Immature natural killer cell (primary cell): ENCODE measurements at regions not wholly inside any gene's neighbourhood (a gene's known extent, or its start where the extent isn't known, plus 50 kb on each side); places are given as distances from the start of the nearest gene placed in this dataset.

ENCODE experiments used
- DNase-seq, 3 donors: peaks; one replicate each; pipeline ENCODE4 v3.0.0; 2022; ENCODE audit warnings: mixed read lengths in 1 of 3
- H3K27ac Mint-ChIP-seq, 6 donors: one replicate each; pipeline ENCODE4 v1.8.0; 2020; ENCODE audit warnings: mixed read lengths in 6 of 6, mild to moderate bottlenecking in 5 of 6, inconsistent platforms in 4 of 6, moderate library complexity in 3 of 6
- H3K27me3 Mint-ChIP-seq, 3 donors: one replicate each; pipeline ENCODE4 v1.8.0; 2020 to 2021; ENCODE audit warnings: low read depth in 3 of 3, mild to moderate bottlenecking in 3 of 3, mixed read lengths in 3 of 3, moderate library complexity in 3 of 3, inconsistent platforms in 1 of 3
- H3K36me3 Mint-ChIP-seq, 3 donors: one replicate each; pipeline ENCODE4 v1.8.0; 2020; ENCODE audit warnings: mixed read lengths in 3 of 3, inconsistent platforms in 2 of 3, mild to moderate bottlenecking in 2 of 3
- H3K4me1 Mint-ChIP-seq, 2 donors: one replicate each; pipeline ENCODE4 v1.8.0; 2020; ENCODE audit warnings: inconsistent platforms in 2 of 2, mild to moderate bottlenecking in 2 of 2, mixed read lengths in 2 of 2, moderate library complexity in 1 of 2
- H3K4me3 Mint-ChIP-seq, 5 donors: one replicate each; pipeline ENCODE4 v1.8.0; 2020; ENCODE audit warnings: mild to moderate bottlenecking in 5 of 5, mixed read lengths in 5 of 5, inconsistent platforms in 3 of 5, moderate library complexity in 3 of 5
- H3K9me3 Mint-ChIP-seq, 6 donors: one replicate each; pipeline ENCODE4 v1.8.0; 2020; ENCODE audit warnings: mild to moderate bottlenecking in 6 of 6, mixed read lengths in 6 of 6, inconsistent platforms in 4 of 6, moderate library complexity in 3 of 6

- Mint-ChIP-seq H3K9me3 (no peaks in the 10 kb centered on the region), H3K4me3 (no peak overlapping the region), H3K27ac (no peak overlapping the region), H3K36me3 (no peaks in the 10 kb centered on the region), H3K27me3 (peaks cover 0 to 2% (median 2%) of the 10 kb centered on the region in 3 donors), H3K4me1 (no peaks in the 10 kb centered on the region)
- DNase-seq: no peak
Measured at GRCh38 chr1:244191581-244191980, 140.5 kb downstream of the ZBTB18 start.

DNA sequence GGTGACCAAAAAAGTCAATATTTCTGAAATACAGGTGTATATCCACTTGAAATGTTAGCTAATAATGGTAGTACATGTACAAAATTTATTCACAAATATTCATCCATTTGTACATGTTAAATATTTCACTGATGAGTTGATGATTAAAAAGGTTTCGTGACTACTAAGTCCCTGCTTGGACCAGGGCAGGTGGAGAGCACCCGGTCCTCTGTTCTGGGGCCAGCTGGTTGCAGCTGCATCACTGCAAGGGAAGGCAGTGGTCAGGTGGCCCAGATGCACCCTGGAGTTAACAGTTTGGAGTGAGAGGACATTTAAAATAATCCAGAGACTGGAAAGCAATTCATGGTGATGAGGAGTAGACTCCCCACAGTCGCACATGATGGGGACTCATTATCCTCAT, 141.2 kb downstream of the ZBTB18 start:
- Mint-ChIP-seq H3K4me3 (no peak overlapping the region), H3K36me3 (no peaks in the 10 kb centered on the region), H3K9me3 (no peaks in the 10 kb centered on the region), H3K4me1 (no peaks in the 10 kb centered on the region), H3K27me3 (peaks cover 0 to 2% (median 2%) of the 10 kb centered on the region in 3 donors), H3K27ac (no peak overlapping the region)
- no peak for DNase-seq

DNA sequence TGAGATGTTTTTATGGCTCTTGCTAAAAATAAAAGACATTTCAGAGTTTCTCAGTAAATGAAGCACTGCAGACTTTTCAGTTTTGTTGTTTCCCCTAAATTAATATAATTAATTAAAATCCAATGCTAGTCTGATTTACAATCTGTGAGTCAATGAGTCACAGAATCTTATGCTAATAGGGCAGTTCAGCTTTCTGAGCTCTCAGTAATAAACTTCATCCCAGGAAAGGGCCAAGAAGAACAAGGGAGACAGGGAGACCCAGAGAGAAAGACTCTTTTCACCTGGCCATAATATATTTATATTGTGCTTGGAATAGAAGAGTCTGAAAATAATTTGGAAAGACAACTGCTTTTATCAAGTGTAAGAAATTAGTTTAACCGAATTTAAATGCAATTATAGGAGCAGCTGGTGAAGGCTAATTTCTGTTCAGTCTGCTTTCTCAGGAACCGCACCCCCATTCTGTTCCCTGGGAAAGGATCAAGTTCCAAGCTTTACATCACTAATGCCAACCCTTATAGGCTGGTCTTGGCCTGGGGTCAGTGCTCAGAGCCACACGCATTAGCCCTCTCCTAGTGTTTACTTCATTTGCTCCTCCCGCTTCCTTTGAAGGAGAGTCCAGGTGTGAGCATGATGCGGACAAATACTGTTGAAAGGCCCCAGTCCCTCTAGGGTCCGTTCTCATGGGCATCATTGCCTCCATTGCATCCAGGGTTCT, 145.6 kb downstream of the ZBTB18 start:
- H3K27me3 Mint-ChIP-seq: peaks cover 0 to 5% (median 0%) of the 10 kb centered on the region in 3 donors
- no peak overlapping the region for H3K4me3 Mint-ChIP-seq
- no peaks in the 10 kb centered on the region for H3K4me1 Mint-ChIP-seq
- no peaks in the 10 kb centered on the region for H3K36me3 Mint-ChIP-seq
- H3K27ac Mint-ChIP-seq: no peak overlapping the region
- H3K9me3 Mint-ChIP-seq: no peaks in the 10 kb centered on the region
- DNase-seq: no peak

GRCh38 chr1:244197851-244198375, 146.8 kb downstream of the ZBTB18 start:
- H3K4me1 Mint-ChIP-seq: no peaks in the 10 kb centered on the region
- H3K36me3 Mint-ChIP-seq: no peaks in the 10 kb centered on the region
- no peak overlapping the region for H3K27ac Mint-ChIP-seq
- H3K27me3 Mint-ChIP-seq: peaks cover 0 to 5% (median 0%) of the 10 kb centered on the region in 3 donors
- H3K4me3 Mint-ChIP-seq: no peak overlapping the region
- no peak for DNase-seq
- H3K9me3 Mint-ChIP-seq: no peaks in the 10 kb centered on the region

- no peak for DNase-seq
- H3K9me3 Mint-ChIP-seq: no peaks in the 10 kb centered on the region
- no peaks in the 10 kb centered on the region for H3K36me3 Mint-ChIP-seq
- peaks cover 0 to 8% (median 0%) of the 10 kb centered on the region in 3 donors for H3K27me3 Mint-ChIP-seq
- no peak overlapping the region for H3K27ac Mint-ChIP-seq
- no peak overlapping the region for H3K4me3 Mint-ChIP-seq
- H3K4me1 Mint-ChIP-seq: no peaks in the 10 kb centered on the region
Measured at GRCh38 chr1:244199902-244200301, 148.8 kb downstream of the ZBTB18 start.

DNA sequence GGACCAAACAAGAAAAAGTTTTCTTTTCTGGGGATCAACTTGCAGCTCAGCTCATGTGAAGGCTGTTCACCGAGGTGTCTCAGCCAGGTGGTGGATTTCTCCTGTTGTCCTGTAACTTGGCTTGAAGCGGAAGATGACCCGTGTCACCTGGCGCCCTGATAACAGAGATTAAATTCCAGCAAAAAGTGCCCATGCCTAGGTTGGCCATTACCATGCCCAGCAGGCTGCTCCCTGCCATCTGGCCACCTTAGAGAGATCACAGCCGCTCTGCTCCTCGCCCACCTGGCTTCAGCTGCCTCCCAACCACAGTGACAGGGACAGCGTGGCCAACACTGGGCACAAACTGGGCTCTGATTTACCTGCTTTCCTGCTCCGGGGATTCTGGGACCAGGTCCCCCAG, 149.5 kb downstream of the ZBTB18 start:
- no peak overlapping the region for H3K4me3 Mint-ChIP-seq
- no peaks in the 10 kb centered on the region for H3K9me3 Mint-ChIP-seq
- DNase-seq: no peak
- H3K36me3 Mint-ChIP-seq: no peaks in the 10 kb centered on the region
- H3K4me1 Mint-ChIP-seq: no peaks in the 10 kb centered on the region
- H3K27ac Mint-ChIP-seq: no peak overlapping the region
- peaks cover 0 to 8% (median 0%) of the 10 kb centered on the region in 3 donors for H3K27me3 Mint-ChIP-seq

DNA sequence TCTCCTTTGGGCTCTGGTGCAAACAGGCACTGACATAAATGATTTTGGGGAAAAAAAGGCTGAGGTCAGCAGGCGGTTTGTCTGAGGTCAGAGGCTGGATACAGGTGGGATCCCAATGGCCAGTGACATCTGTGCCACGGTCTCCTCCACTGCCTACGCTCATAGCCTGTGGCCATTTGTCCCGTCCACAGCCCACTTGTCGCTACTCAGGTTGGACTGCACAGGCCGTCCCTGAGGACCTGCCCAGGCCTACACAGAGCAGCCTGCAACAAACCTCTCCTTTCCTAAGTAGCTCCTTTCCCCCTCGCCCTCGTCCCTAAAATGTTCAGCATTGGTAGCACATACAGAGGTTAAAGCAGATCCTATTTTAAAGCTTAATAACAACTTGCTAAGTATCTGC, 150.7 kb downstream of the ZBTB18 start:
- no peaks in the 10 kb centered on the region for H3K4me1 Mint-ChIP-seq
- no peak overlapping the region for H3K4me3 Mint-ChIP-seq
- DNase-seq: no peak
- H3K36me3 Mint-ChIP-seq: no peaks in the 10 kb centered on the region
- peaks cover 0 to 8% (median 0%) of the 10 kb centered on the region in 3 donors for H3K27me3 Mint-ChIP-seq
- no peaks in the 10 kb centered on the region for H3K9me3 Mint-ChIP-seq
- H3K27ac Mint-ChIP-seq: no peak overlapping the region

- H3K27ac Mint-ChIP-seq: no peak overlapping the region
- no peaks in the 10 kb centered on the region for H3K4me1 Mint-ChIP-seq
- H3K27me3 Mint-ChIP-seq: peaks cover 0 to 8% (median 0%) of the 10 kb centered on the region in 3 donors
- H3K36me3 Mint-ChIP-seq: no peaks in the 10 kb centered on the region
- peaks cover 0 to 3% (median 0%) of the 10 kb centered on the region in 6 donors for H3K9me3 Mint-ChIP-seq
- H3K4me3 Mint-ChIP-seq: no peak overlapping the region
- no peak for DNase-seq
Measured at GRCh38 chr1:244204004-244204403, 152.9 kb downstream of the ZBTB18 start.

DNA sequence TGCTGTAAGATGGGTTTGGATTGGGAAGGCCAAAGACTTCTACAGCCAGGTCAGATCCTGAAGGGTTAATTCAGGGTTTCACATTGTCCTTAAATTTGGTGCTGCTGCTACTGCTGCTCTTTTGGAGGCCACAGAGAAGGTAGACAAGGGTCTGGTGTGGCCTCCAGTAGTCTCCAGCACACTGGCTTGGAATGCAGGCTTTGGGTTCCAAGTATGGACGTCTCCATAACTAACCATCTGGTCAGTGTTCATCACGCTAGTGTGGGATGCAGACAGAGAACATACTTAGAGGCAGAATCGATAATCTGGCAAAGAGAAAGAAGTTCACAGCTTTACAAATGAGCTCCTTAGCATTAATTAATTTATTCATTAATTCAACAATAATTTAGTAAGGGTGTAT, 154.1 kb downstream of the ZBTB18 start:
- DNase-seq: no peak
- no peaks in the 10 kb centered on the region for H3K4me1 Mint-ChIP-seq
- peaks cover 0 to 9% (median 0%) of the 10 kb centered on the region in 3 donors for H3K27me3 Mint-ChIP-seq
- H3K27ac Mint-ChIP-seq: no peak overlapping the region
- no peaks in the 10 kb centered on the region for H3K36me3 Mint-ChIP-seq
- H3K4me3 Mint-ChIP-seq: no peak overlapping the region
- H3K9me3 Mint-ChIP-seq: peaks cover 0 to 3% (median 0%) of the 10 kb centered on the region in 6 donors

GRCh38 chr1:244205906-244206305, 154.8 kb downstream of the ZBTB18 start:
- Mint-ChIP-seq H3K9me3 (peaks cover 0 to 3% (median 0%) of the 10 kb centered on the region in 6 donors), H3K27me3 (peaks cover 0 to 9% (median 0%) of the 10 kb centered on the region in 3 donors), H3K4me1 (no peaks in the 10 kb centered on the region), H3K4me3 (no peak overlapping the region), H3K27ac (no peak overlapping the region), H3K36me3 (no peaks in the 10 kb centered on the region)
- DNase-seq: no peak

GRCh38 chr1:244207042-244207934, 156.2 kb downstream of the ZBTB18 start:
- Mint-ChIP-seq H3K4me1 (no peaks in the 10 kb centered on the region), H3K27me3 (peaks cover 0 to 9% (median 0%) of the 10 kb centered on the region in 3 donors), H3K9me3 (peaks cover 0 to 3% (median 0%) of the 10 kb centered on the region in 6 donors), H3K4me3 (no peak overlapping the region), H3K27ac (no peak overlapping the region), H3K36me3 (no peaks in the 10 kb centered on the region)
- DNase-seq: no peak

DNA sequence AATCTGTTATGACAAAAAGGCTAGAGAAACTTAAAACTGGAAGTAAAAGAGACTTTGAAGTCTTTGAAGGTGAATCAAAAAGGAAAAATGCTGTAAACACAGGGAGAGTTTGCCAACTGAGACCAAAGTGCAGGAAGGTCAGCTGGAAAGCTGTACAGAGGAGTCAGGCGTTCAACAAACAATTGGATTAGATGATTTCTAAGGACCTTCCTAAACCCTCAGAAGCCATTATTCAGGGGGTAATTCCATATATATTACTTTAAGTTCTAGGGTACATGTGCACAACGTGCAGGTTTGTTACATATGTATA, 156.8 kb downstream of the ZBTB18 start:
- Mint-ChIP-seq H3K27ac (no peak overlapping the region), H3K9me3 (peaks cover 0 to 3% (median 0%) of the 10 kb centered on the region in 6 donors), H3K27me3 (peaks cover 0 to 9% (median 0%) of the 10 kb centered on the region in 3 donors), H3K4me3 (no peak overlapping the region), H3K36me3 (no peaks in the 10 kb centered on the region), H3K4me1 (no peaks in the 10 kb centered on the region)
- DNase-seq: no peak

- peaks cover 0 to 3% (median 0%) of the 10 kb centered on the region in 6 donors for H3K9me3 Mint-ChIP-seq
- no peaks in the 10 kb centered on the region for H3K4me1 Mint-ChIP-seq
- no peak overlapping the region for H3K27ac Mint-ChIP-seq
- no peak for DNase-seq
- no peak overlapping the region for H3K4me3 Mint-ChIP-seq
- H3K36me3 Mint-ChIP-seq: no peaks in the 10 kb centered on the region
- H3K27me3 Mint-ChIP-seq: peaks cover 0 to 7% (median 1%) of the 10 kb centered on the region in 3 donors
Measured at GRCh38 chr1:244209955-244210354, 158.9 kb downstream of the ZBTB18 start.

DNA sequence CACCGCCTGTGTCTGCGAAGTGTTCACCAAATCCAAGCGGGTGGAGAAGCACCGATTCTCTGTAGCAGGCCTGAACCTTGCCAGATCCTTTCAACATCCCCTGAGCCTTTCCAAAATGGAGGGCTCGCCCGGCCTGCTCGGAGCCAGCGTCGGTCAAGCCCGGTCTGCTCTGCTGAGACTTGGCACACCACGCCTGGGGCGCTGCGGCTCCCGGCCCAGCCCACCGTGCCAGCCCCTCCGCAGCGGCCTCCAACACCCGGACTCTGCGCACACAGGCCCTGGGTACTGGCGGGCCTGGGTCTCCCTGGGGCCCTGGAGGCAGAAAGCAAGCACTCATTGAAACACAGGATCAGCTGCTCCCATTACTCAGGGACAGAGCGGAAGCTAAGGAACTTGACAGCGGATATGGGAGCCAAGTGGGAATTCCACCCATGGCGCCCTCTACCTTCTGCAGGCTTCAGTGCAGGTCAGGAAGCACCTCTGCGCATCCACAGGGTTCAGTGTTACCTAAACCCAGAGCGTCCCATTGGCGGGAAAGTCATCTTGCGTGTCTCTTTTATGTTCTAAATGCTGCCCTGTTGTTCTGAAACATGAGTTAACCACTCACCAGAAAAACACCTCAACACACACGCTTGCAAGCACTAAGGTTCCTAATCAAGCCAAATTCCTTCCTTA, 159.9 kb downstream of the ZBTB18 start:
- H3K4me1 Mint-ChIP-seq: no peaks in the 10 kb centered on the region
- peaks cover 0 to 7% (median 1%) of the 10 kb centered on the region in 3 donors for H3K27me3 Mint-ChIP-seq
- peaks cover 0 to 3% (median 0%) of the 10 kb centered on the region in 6 donors for H3K9me3 Mint-ChIP-seq
- DNase-seq: no peak
- no peak overlapping the region for H3K27ac Mint-ChIP-seq
- no peaks in the 10 kb centered on the region for H3K36me3 Mint-ChIP-seq
- no peak overlapping the region for H3K4me3 Mint-ChIP-seq
